ENCODE measurements at regions not wholly inside any gene's neighbourhood (a gene's known extent, or its start where the extent isn't known, plus 50 kb on each side); places are given as distances from the start of the nearest gene placed in this dataset.

DNA sequence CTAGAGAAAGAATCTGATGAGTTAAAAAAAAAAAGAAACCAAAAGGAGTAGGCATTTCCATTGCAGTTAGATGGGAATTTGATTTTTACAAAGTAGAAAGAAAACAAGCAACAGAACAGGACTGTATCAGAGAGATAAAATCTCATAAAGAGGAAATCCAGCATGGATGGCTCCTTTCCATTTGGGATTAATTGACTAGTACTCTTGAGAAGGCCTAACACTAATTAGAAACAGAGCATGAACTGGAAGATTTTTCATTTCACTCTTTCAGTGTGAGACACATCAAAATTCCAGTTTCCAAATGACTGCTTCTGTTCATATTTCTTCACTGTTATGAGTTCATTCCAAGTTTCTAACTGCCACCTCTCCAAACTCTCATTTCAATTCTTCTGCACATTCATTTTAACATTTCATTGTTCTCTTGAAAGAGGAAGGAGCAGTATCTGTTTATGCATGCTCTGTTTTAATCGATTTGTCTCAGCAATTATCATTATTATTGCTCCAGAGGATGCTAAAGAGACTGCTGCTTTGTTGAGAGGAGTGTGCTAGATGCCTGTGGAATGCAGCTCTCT, 108.8 kb upstream of the PIEZO2 start:
- DNase-seq = no peak

DNA sequence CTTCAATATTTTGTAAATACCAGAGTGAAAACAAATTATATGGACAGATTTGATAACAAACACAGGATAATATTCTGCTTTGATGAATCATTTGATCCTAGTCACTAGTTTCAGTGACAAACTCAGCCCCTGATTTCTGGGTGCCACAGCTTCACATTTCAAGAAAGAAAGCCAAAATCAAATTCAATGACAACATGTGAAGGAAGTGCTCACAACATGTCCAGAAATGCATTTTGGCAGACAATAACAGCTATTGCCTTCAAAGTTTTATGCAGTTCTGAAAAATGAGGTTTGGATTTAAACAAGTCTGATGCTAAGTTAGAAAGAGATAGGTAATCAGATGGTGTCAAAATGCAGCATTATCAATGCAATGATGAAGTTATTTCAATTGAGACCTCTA, 106.9 kb upstream of the PIEZO2 start:
- DNase-seq = no peak

DNA sequence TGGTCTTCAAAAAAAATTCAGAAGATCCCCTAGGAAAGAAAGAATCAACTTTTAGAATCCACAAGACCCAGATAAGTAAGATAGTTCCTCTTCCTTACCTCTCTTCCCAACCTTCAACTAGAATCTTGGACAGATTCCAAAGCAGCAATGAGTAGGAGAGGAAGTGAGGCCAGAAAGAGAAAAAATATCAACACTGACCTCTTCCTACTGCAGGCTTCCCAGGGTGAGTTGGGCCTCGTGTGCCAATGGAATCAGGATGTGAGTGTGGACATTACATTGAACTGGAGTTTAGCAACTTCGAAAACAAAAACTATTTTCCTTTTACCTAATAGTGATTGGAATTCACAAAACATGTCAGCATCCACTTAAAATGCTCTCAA, 102.5 kb upstream of the PIEZO2 start:
- peak; percentile 2 for DNase-seq

DNA sequence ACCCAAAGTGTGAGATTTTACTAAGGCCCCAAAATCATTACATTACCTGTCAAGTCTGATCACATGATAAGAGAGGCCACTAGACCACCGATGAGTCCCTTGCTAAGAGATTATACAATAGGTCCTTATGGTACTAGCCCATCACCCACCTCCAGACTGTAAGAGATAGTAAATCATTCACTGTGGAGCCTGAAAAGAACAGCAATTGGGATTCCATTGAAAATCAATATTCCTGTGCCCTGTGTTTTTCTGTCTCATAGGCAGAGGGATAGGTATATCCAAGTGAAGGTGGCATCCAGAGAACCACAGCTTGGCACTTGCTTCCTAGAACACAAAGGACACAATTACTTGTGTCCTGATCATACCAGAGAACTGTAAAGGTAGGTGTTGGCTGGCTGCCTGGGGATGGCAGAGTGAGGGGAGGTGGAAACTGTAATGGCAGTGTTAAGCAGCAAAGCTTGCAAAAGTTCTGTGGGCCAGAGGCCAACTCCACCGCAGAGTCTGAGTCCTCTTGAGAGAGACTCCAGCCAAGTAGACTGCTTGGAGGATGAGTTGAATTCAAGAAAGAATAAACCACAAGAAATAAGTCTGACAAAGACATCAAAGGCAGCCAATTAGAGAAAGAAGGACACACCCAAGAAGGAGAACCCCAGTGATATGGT, 102.0 kb upstream of the PIEZO2 start:
- DNase-seq = no peak

DNA sequence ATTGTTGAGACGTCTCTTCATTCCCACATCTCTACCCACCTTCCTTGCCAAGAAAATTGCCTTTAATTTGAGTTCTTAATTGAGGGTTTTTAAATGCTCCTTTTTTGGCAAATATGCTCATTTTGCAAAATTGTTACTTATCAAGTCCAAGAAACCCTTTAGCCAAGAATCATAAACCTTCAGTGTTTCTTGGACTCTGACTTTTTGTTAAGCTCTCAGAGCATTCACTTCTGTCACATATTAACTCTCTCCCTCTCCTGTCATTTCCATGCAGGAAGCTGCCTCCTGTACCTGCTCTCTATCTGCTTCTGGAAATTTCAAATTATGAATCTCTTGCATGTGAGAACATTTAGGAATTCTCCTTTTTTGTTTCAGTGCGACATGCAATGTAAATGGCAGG, 100.0 kb upstream of the PIEZO2 start:
- no peak for DNase-seq

DNA sequence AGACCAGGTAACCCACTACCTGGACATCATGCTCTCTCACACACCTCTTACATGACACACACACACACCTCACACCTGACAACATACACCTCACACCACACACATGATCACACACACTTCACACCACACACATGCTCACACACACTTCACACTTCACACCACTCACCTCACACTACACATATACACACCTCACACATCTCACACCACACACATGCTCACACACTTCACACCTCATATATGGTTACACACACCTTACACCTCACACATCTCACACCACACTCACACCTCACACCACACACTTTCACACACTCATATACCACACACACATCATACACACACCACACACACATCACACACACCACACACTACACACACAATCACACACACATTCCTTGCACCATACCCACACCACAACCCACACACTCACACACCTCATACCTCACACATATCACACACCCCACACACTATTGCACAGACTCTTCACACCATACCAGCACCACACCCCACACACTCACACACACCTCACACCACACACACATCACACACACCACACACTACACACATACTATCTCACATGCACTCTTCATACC, 98.1 kb upstream of the PIEZO2 start:
- DNase-seq = no peak

DNA sequence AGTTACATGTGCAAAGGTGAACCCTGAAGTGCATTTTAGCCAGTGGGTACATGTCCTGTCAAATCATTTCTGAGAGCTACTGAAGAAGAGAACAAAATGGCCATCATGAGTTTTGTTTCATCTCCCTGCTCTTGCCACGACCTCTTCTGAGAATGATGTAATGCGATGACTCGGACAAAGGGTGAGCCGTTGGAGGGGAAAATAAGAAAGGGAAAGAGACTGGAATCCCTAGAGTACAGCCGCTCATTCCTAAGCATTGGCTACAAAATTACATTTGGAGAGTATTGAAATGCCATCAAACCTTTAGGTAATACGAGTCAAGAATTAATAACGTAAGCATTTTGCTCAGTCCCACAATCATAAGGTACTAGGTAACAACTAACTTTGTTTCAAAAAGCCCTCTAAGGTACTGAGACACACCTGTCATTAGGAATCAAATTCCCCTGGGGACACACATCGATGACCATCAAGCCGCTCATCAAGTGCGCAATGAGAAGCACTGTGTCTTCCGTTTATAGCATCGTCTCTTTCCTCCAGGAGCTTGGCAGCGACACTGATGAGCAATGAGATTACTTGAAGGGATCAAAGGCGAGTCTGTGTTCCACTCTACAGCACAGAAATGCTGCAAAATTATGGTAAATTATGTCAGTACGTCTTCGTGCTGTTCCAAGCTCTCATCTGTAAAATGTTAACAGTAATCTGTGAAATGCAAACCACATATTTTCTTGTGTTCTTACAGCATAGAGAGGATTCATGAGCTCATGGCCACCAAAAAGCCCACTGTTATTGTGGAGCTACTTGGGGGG, 97.3 kb upstream of the PIEZO2 start:
- no peak for DNase-seq

DNA sequence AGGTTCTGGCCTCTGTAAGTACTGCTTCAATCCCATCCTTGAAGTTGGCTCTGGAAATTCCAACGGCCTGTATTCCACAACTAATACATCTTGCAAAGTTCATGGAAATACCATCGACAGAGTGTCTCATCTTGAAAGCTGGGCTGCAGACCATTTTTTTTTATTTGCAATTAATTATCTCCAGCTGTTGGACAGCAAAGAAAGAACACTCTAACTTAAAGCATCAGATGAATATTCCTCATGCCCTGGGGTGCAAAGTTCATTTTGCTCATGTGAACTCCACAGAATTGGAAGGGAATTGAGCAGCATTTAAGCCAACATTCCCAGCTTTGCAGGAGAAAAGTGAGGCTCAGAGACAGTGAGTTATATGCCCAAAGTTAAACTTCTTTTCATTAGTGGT, 96.5 kb upstream of the PIEZO2 start:
- DNase-seq = no peak

DNA sequence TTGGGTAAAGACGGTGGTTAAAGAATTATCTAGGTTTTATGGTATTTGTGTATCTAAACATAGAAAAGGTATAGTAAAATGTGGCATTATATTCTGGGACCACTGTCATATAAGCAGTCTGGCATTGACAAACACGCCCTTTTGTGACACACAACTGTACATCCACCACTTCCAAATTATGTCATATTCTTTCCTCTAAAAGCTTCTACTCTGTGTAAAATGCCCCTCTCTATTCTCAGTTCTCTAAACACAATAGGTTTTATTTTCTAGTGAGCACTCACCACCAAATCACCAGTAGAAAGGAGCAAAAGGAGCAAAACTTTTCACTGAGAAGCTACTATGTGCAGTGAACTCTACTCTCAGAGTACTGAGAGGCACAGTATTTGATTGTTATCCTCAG, 88.1 kb upstream of the PIEZO2 start:
- no peak for DNase-seq

DNA sequence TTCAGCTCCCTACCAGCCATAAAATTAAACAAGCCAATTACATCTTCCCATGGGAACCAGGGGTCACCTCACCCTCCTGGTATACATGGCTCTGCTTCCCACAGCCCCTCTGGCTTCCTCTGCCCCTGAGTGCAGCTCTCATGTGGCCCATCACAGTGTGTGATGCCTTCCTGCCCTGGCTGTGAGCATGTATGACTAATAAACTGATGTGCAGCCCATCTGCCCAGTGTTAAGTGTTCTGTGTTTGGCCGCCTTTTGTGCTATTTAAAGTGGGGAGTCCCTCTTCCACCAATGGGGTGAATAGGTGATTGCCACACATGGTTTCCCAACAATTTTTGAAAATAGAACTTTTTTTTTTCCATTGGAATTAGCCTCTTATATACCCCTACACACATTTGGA, 87.7 kb upstream of the PIEZO2 start:
- DNase-seq = no peak

DNA sequence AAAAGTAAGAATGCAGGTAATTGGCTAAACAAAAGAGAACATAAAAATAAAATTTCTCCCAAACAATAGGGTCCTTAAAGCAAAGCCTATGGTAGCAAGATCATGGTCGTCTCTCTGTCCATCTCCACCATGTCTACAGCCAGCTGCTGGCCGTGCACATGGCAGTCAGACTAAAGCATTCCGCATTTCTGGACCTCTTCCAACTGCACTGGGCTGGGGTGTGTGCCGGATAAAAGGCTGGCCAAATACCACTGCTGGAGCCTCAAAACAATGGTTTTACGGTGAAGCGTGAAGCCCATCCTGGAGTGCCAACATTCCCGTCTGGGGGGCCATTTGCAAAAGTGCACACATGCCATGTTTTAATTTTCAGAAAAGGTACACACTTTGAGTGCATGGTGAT, 74.8 kb upstream of the PIEZO2 start:
- DNase-seq = no peak

DNA sequence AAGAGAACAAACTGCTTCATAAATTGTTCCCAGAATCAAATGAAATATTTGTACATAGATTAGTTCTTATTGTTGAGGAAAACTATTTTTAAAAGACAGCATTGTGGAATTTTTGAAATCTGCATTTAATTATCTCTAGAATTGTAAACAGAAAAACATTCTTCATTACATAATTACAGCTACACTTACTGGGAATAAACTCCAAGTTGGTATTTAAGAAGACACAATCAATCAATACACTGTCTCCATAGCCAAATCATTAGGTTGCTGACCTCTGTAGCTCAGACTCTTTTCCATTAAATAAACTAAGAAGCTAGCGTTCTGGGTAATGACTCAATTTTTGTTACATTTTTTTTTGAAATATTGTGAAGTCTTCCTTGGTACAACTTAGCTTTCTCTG, 70.2 kb upstream of the PIEZO2 start:
- DNase-seq = no peak

DNA sequence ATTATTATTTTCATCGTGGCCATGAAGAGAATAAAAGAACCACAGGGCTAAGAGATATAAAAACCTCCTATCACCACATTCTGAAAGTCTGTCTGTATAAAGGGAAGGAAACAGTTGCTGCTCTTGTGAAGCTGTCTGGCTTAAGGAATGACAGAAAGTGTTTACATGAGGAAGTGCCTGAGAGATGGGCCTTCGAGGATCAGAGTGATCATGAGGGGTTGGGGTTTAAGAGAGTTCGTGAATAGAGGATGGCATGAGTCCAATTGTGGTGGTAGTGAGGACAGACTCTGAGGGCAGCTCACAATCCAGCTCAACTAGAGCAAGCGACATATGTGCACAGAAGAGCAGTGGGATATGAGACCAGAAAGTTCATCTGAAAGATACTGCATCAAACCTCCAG, 65.8 kb upstream of the PIEZO2 start:
- DNase-seq = peak; percentile 20

DNA sequence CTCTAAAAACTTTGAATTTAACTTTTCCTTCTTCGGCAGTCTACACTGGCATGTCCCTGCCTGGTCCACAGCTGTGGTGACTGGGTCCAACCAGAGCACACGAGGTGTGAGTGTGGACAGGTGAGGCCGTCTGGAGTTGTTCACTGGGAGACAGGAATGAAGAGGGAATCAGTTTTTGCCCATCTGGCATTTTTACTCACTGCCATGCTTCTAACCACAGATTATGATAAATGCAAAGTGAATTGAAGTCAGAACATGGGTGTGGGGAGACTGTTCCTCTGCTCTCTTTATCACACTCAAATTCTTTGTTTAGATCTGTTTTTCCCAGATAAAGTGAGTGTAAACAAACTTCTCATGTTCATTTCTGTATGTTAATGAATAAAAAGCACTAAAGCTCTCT, 54.7 kb upstream of the PIEZO2 start:
- no peak for DNase-seq

DNA sequence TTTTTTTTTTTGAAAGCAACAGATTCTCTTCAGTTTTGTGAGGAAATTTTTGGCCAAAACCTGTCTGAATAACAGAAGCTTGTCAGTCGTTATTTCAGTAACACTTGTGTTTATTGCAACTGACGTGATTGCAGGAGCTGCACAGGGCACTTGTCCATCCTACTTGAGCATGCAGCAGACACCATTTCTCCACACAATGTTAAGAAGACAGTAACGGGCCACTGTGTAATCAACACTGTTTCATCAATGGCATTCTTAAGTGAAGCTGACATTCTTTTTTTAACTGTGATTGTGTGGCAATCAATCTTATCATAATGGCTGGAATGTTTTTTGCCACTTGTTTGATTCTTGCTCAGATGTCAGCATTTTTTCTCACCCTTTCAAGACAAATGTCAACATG, 50.1 kb upstream of the PIEZO2 start:
- no peak for DNase-seq

Data from hematopoietic multipotent progenitor cell treated with erythropoietin and hydrocortisone succinate and interleukin-3 and kit ligand, for 6 days (in vitro differentiated cells).